ENCODE measurements at regions not wholly inside any gene's neighbourhood (a gene's known extent, or its start where the extent isn't known, plus 50 kb on each side); places are given as distances from the start of the nearest gene placed in this dataset.

DNA sequence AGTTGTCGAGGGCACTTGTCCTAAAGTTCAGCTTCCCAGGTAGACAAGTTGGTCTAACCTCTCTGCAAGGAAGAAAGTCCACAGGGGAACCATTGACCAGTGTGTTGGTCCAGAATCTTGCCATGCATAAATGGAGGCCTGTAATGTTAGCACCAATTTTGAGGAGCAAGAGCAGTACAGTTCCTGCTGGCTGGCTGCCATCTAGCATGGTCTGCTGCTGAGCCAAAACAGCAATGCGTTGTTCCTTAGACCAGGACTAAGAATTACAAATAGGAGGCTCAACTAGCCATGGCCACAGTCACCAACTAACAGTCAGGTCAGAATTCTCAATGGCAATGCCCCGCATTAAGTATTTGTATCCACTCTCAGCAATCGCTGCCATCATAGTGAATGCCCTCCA lies 72.8 kb upstream of the WIPF1 start:
- no peak for DNase-seq (ENCODE audit: extremely low spot score)
- H3K4me3 ChIP-seq: no peak overlapping the region
- no peak overlapping the region for H3K27ac ChIP-seq (replicated peaks in 1 of 4)
- H3K4me1 ChIP-seq: peaks cover 26 to 61% (median 53%) of the 10 kb centered on the region in 4 donors
- TF ChIP-seq EP300 (IDR thresholded peaks at IDR 0.05): no peak
- no peak for TF ChIP-seq POLR2AphosphoS5 (IDR thresholded peaks at IDR 0.05)
- TF ChIP-seq CTCF (IDR thresholded peaks at IDR 0.05): no peak
- TF ChIP-seq POLR2A (IDR thresholded peaks at IDR 0.05; ENCODE audit: low read depth): no peak
- intact Hi-C loops (cut with DNase I): no loop called here
- H3K36me3 ChIP-seq: peaks cover 0 to 17% (median 6%) of the 10 kb centered on the region in 4 donors
- 79% methylated on average over 4 of the region's 4 CpGs for WGBS
- no peaks in the 10 kb centered on the region for H3K9me3 ChIP-seq
- no peaks in the 10 kb centered on the region for H3K27me3 ChIP-seq

DNA sequence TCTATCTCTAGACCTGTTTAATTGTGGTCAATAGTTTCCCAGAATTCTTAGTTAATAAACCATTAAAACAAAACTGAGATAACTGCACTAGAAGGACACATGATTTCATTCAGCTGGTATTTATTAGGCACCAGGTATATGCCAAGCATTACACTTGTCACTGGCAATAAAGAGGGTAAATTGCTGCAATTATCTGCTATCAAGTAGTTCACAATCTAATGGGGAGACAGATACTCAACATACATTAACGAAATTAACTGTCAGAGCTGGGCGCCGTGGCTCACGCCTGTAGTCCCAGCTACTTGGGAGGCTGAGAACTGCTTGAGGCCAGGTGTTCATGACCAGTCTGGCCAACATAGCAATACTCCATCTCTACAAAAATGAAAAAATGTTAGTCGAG lies 71.7 kb upstream of the WIPF1 start:
- Histone ChIP-seq H3K9me3 (no peaks in the 10 kb centered on the region), H3K36me3 (peaks cover 0 to 17% (median 6%) of the 10 kb centered on the region in 4 donors), H3K27me3 (no peaks in the 10 kb centered on the region), H3K27ac (replicated peaks in 1 of 4) (no peak overlapping the region), H3K4me3 (no peak overlapping the region), H3K4me1 (peaks cover 28 to 62% (median 51%) of the 10 kb centered on the region in 4 donors)
- intact Hi-C loops (cut with DNase I): no loop called here
- no peak for TF ChIP-seq EP300 (IDR thresholded peaks at IDR 0.05)
- no peak for TF ChIP-seq POLR2AphosphoS5 (IDR thresholded peaks at IDR 0.05)
- no peak for TF ChIP-seq POLR2A (IDR thresholded peaks at IDR 0.05; ENCODE audit: low read depth)
- TF ChIP-seq CTCF (IDR thresholded peaks at IDR 0.05): no peak
- WGBS: 95% methylated on average over 5 of the region's 5 CpGs
- no peak for DNase-seq (ENCODE audit: extremely low spot score)

DNA sequence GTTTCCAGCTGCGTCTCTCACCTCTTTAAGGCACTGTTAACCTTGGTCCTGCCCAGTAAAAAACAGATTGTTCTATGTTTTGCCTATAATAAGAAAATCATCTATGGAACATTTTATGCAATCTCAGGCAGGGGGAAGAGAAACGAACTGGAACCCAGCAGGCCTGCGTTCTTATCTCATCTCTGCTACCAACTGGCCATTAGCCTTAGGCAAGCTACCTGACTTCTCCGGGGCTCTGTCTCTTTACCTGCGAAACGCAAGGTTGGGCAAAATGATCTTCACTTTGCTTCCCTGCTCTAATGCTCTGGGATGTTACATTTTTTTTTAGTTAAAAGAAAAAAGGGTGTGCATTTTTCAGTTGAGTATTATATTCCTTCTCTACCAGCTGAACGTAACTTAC lies 70.5 kb upstream of the WIPF1 start:
- no peaks in the 10 kb centered on the region for H3K9me3 ChIP-seq
- intact Hi-C loops (cut with DNase I): no loop called here
- no peaks in the 10 kb centered on the region for H3K27me3 ChIP-seq
- H3K4me3 ChIP-seq: no peak overlapping the region
- H3K27ac ChIP-seq (replicated peaks in 1 of 4): peak overlapping the region in 2 of 4 donors; percentile 7 to 28
- no peak for TF ChIP-seq POLR2AphosphoS5 (IDR thresholded peaks at IDR 0.05)
- no peak for TF ChIP-seq POLR2A (IDR thresholded peaks at IDR 0.05; ENCODE audit: low read depth)
- no peak for TF ChIP-seq EP300 (IDR thresholded peaks at IDR 0.05)
- TF ChIP-seq CTCF (IDR thresholded peaks at IDR 0.05): no peak
- H3K4me1 ChIP-seq: peaks cover 38 to 63% (median 55%) of the 10 kb centered on the region in 4 donors
- WGBS: 87% methylated on average over 7 of the region's 7 CpGs
- DNase-seq (ENCODE audit: extremely low spot score): no peak
- peaks cover 0 to 10% (median 4%) of the 10 kb centered on the region in 4 donors for H3K36me3 ChIP-seq

DNA sequence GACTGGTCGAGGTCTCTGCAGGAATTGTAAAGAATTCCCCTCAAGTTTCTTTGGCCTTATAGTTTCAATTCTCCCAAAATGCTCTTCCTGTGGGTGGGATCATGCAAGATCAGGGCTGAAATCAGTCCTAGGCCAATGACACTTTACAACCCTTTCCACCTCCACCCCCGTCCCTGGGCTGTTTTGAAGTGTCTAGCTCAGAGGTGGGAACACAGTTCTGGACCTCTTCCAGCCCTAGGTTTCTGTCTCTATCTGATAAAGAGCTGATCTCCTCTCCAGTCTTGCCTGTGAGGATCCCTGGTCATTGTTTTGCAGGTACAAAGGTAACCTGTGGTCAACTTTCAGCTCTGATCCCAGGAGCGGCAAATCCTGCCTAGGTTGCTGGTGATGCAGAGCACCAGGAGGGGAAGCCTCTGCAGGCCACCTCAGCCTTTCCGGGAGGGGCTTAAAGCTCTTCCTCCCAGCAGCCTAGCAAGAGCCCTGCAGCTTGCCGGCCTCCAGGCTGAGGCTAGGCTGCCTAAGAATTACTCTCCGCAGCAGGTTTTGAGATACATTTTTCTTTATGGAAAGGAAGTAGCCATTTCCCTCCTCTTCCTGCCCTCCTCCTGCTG lies 69.8 kb upstream of the WIPF1 start:
- Histone ChIP-seq H3K9me3 (no peaks in the 10 kb centered on the region), H3K36me3 (peaks cover 0 to 3% (median 0%) of the 10 kb centered on the region in 4 donors), H3K27me3 (no peaks in the 10 kb centered on the region), H3K4me3 (no peak overlapping the region), H3K4me1 (peaks cover 42 to 70% (median 63%) of the 10 kb centered on the region in 4 donors), H3K27ac (replicated peaks in 1 of 4) (peak overlapping the region in 3 of 4 donors; percentile 17 to 28 (median 25))
- no peak for DNase-seq (ENCODE audit: extremely low spot score)
- intact Hi-C loops (cut with DNase I): no loop called here
- TF ChIP-seq EP300 (IDR thresholded peaks at IDR 0.05) (no peak), CTCF (IDR thresholded peaks at IDR 0.05) (no peak), POLR2A (IDR thresholded peaks at IDR 0.05; ENCODE audit: low read depth) (no peak)
- 64% methylated on average over 2 of the region's 6 CpGs for WGBS

DNA sequence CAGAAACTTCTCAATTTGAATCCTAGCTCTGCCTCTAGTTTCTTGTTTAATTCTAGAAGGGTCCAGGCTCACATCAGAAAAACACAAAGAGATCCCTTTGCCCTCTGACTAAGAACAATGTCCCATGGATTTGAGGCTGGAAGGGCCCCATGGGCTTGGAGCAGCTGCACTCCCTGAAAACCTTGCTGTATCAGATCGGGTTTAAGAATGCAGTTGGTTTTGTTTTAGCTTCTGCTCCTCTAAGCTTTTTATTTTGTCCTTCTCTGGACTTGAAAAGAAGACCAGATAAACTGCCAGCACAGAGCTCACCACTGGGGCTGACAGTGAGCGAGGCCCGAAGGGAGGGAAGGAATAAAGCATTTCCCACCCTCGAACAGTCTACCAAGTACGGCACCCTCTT lies 69.2 kb upstream of the WIPF1 start:
- no peaks in the 10 kb centered on the region for H3K9me3 ChIP-seq
- no peak overlapping the region for H3K4me3 ChIP-seq
- no peak for DNase-seq (ENCODE audit: extremely low spot score)
- H3K27me3 ChIP-seq: no peaks in the 10 kb centered on the region
- no peak for TF ChIP-seq CTCF (IDR thresholded peaks at IDR 0.05)
- no peak for TF ChIP-seq EP300 (IDR thresholded peaks at IDR 0.05)
- no peak for TF ChIP-seq POLR2A (IDR thresholded peaks at IDR 0.05; ENCODE audit: low read depth)
- TF ChIP-seq POLR2AphosphoS5 (IDR thresholded peaks at IDR 0.05): no peak
- H3K36me3 ChIP-seq: no peaks in the 10 kb centered on the region
- intact Hi-C loops (cut with DNase I): no loop called here
- peaks cover 42 to 74% (median 66%) of the 10 kb centered on the region in 4 donors for H3K4me1 ChIP-seq
- 78% methylated on average over 5 of the region's 5 CpGs for WGBS
- peak overlapping the region; percentile 10 to 28 (median 21) for H3K27ac ChIP-seq (replicated peaks in 1 of 4)
